Astrocyte (in vitro differentiated cells and primary cell): ENCODE measurements at regions not wholly inside any gene's neighbourhood (a gene's known extent, or its start where the extent isn't known, plus 50 kb on each side); places are given as distances from the start of the nearest gene placed in this dataset.

ENCODE experiments used
- CTCF ChIP-seq: IDR thresholded peaks from 2 replicates; pipeline ENCODE4 v1.5.1; 2011; ENCODE audit warnings: low read depth, mild to moderate bottlenecking, inconsistent platforms, low read length, moderate library complexity; ENCODE audit not compliant: insufficient read depth
- EZH2 ChIP-seq: IDR thresholded peaks from 2 replicates; pipeline ENCODE4 v1.6.1; 2012; ENCODE audit warnings: mild to moderate bottlenecking, low read length, inconsistent platforms; ENCODE audit not compliant: insufficient read depth

DNA sequence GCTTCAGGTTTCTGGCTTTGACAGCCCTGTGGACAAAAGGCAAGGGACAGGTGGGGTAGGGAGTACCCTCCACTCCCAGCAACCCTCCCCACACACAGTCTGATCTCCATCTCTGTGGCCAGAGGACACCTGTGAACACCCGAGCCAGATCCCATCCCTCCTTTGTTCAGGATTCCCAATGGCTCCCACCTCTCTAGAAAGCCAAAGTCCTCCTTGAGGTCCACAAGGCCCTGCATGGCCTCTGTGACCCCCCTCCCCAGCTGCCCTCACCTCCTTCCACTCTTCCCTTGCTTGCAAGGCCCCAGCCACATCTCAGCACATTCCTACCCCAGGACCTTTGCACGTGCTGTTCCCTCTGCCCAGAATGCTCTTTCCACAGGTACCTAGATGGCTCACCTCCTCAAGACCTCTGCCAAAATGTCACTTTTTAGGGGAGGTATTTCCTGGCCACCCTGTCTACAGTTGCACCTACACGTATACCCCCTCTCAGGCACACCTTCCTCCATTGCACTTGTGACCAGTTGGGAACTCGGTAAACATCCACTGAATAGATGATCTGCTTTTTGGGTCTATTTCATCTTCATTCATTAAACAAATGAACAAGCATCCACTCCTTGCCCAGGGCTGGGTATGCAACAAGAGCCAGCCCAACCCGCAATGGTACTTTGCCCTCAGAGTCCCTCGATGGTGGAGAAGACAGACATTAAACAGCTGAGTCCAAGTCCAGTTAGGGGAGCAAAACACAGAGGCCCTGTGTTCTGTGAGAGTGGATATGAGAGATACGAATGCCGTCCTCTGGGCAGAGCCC is 107.0 kb downstream of the CRLF3 start:
- no peak for TF ChIP-seq CTCF
- TF ChIP-seq EZH2 = no peak
